Right lobe of liver (tissue), 4 donors: ENCODE measurements at regions not wholly inside any gene's neighbourhood (a gene's known extent, or its start where the extent isn't known, plus 50 kb on each side); places are given as distances from the start of the nearest gene placed in this dataset.

Source experiments
- CTCF ChIP-seq, 4 donors: fragments of 200-600 bp in 3 of 4; fragments of 450-650 bp in 1 of 4; IDR thresholded peaks; one replicate each; pipeline versions ENCODE4 v1.5.1 to v1.8.0; 2016 to 2022; ENCODE audit warnings: antibody characterized with exemption in 4 of 4, mild to moderate bottlenecking in 2 of 4
- POLR2A ChIP-seq: fragments of 450-650 bp; IDR thresholded peaks from one replicate; pipeline ENCODE4 v1.6.1; 2017; ENCODE audit warnings: antibody characterized with exemption, mild to moderate bottlenecking
- donor health status: DM: no; HTN: no; CAD: no.
- donor health status: DM: no; HTN: no; CAD: no.
- donor health status: DM: no; HTN: yes; CAD: no.

GRCh38 chr16:66224186-66224585 is 142.3 kb upstream of the CDH5 start:
- no peak for TF ChIP-seq CTCF (IDR thresholded peaks at IDR 0.05)
- TF ChIP-seq POLR2A: no peak
